ENCODE measurements at regions not wholly inside any gene's neighbourhood (a gene's known extent, or its start where the extent isn't known, plus 50 kb on each side); places are given as distances from the start of the nearest gene placed in this dataset.

- TF ChIP-seq CTCF (IDR thresholded peaks at IDR 0.05; ENCODE audit: poor library complexity) (no peak), EZH2 (IDR thresholded peaks at IDR 0.05; ENCODE audit: borderline replicate concordance) (no peak)
These were observed 657.7 kb downstream of the TRAM1L1 start for GRCh38 chr4:116427666-116428065.

Measured in hepatocyte (in vitro differentiated cells).